Liver (tissue), 8 donors: ENCODE measurements at regions not wholly inside any gene's neighbourhood (a gene's known extent, or its start where the extent isn't known, plus 50 kb on each side); places are given as distances from the start of the nearest gene placed in this dataset.
"Not testable (repeated sequence)": the region's sequence is repeated elsewhere in the genome, so short reads cannot be mapped to it uniquely, and the experiment has no call there.

Source experiments
- DNase-seq: peaks from one replicate; pipeline ENCODE4 v3.0.0-alpha.2; 2017; ENCODE audit warnings: low spot score
- H3K27ac ChIP-seq, 2 donors: one replicate each; pipeline ENCODE4 v1.7.0; 2013; ENCODE audit warnings: inconsistent platforms in 2 of 2, low read length in 2 of 2, control low read depth in 1 of 2, low read depth in 1 of 2, mild to moderate bottlenecking in 1 of 2
- H3K27me3 ChIP-seq, 4 donors: one replicate each; pipeline versions ENCODE4 v1.6.1 to v1.7.0; 2013; ENCODE audit warnings: low read length in 3 of 4, inconsistent platforms in 1 of 4, mild to moderate bottlenecking in 1 of 4, moderate library complexity in 1 of 4; ENCODE audit not compliant: control insufficient read depth in 4 of 4, insufficient read depth in 4 of 4
- H3K36me3 ChIP-seq, 4 donors: one replicate each; pipeline versions ENCODE4 v1.6.1 to v1.7.0; 2013; ENCODE audit warnings: low read length in 3 of 4, mild to moderate bottlenecking in 3 of 4, low read depth in 1 of 4, moderate library complexity in 1 of 4; ENCODE audit not compliant: control insufficient read depth in 4 of 4, insufficient read depth in 3 of 4
- H3K4me1 ChIP-seq, 4 donors: one replicate each; pipeline versions ENCODE4 v1.6.1 to v1.7.0; 2013; ENCODE audit warnings: low read length in 3 of 4, mild to moderate bottlenecking in 3 of 4, moderate library complexity in 1 of 4; ENCODE audit not compliant: control insufficient read depth in 4 of 4, insufficient read depth in 4 of 4
- H3K4me3 ChIP-seq, 3 donors: one replicate each; pipeline versions ENCODE4 v1.6.1 to v1.7.0; 2013; ENCODE audit warnings: low read length in 3 of 3, control low read depth in 1 of 3, low read depth in 1 of 3, mild to moderate bottlenecking in 1 of 3
- H3K9ac ChIP-seq, 2 donors: one replicate each; pipeline ENCODE4 v1.7.0; 2013; ENCODE audit warnings: low read length in 2 of 2, mild to moderate bottlenecking in 2 of 2, moderate library complexity in 2 of 2, control low read depth in 1 of 2, low read depth in 1 of 2
- H3K9me3 ChIP-seq, 4 donors: one replicate each; pipeline versions ENCODE4 v1.6.1 to v1.7.0; 2013; ENCODE audit warnings: low read length in 3 of 4; ENCODE audit not compliant: control insufficient read depth in 4 of 4
- ATF3 ChIP-seq: IDR thresholded peaks from 2 replicates; pipeline ENCODE4 v1.6.1; 2016; ENCODE audit warnings: antibody characterized with exemption
- CTCF ChIP-seq: fragments of 150-350 bp; IDR thresholded peaks from 2 replicates; pipeline ENCODE4 v1.5.1; 2017; ENCODE audit warnings: improper control_type of control experiment, low read depth, low read length; ENCODE audit not compliant: missing input control
- EGR1 ChIP-seq, 2 donors: IDR thresholded peaks; 2 replicates each; pipeline ENCODE4 v1.6.1; 2016 to 2018; ENCODE audit warnings: antibody characterized with exemption in 2 of 2, low read depth in 2 of 2
- FOXA2 ChIP-seq: IDR thresholded peaks from 2 replicates; pipeline ENCODE4 v1.6.1; 2016; ENCODE audit warnings: antibody characterized with exemption
- HNF4A ChIP-seq, 2 donors: conservative IDR thresholded peaks; 2 replicates each; pipeline ENCODE4 v1.6.1; 2016; ENCODE audit warnings: antibody characterized with exemption in 2 of 2, mild to moderate bottlenecking in 2 of 2
- HNF4G ChIP-seq: IDR thresholded peaks from 2 replicates; pipeline ENCODE4 v1.6.1; 2016; ENCODE audit warnings: antibody characterized with exemption
- JUND ChIP-seq, 2 donors: IDR thresholded peaks; 2 replicates each; pipeline ENCODE4 v1.6.1; 2016; ENCODE audit warnings: antibody characterized with exemption in 2 of 2
- MAX ChIP-seq: IDR thresholded peaks from 2 replicates; pipeline ENCODE4 v1.6.1; 2016; ENCODE audit warnings: antibody characterized with exemption
- NR2F2 ChIP-seq: IDR thresholded peaks from 2 replicates; pipeline ENCODE4 v1.6.1; 2016; ENCODE audit warnings: antibody characterized with exemption
- RAD21 ChIP-seq, 2 donors: IDR thresholded peaks; 2 replicates each; pipeline ENCODE4 v1.6.1; 2016; ENCODE audit warnings: antibody characterized with exemption in 2 of 2, mild to moderate bottlenecking in 2 of 2
- RXRA ChIP-seq, 2 donors: IDR thresholded peaks; 2 replicates each; pipeline ENCODE4 v1.6.1; 2017 to 2018; ENCODE audit warnings: antibody characterized with exemption in 2 of 2, mild to moderate bottlenecking in 1 of 2
- TAF1 ChIP-seq: conservative IDR thresholded peaks from 2 replicates; pipeline ENCODE4 v1.6.1; 2016; ENCODE audit warnings: antibody characterized with exemption, mild to moderate bottlenecking
- YY1 ChIP-seq: IDR thresholded peaks from 2 replicates; pipeline ENCODE4 v1.6.1; 2016; ENCODE audit warnings: antibody characterized with exemption, mild to moderate bottlenecking
- ZBTB33 ChIP-seq: IDR thresholded peaks from 2 replicates; pipeline ENCODE4 v1.6.1; 2016; ENCODE audit warnings: antibody characterized with exemption
- WGBS: extraction: QIAGEN DNeasy Blood & Tissue Kit; methylation state at CpG from one replicate; pipeline ENCODE4 v1.1.7; 2013; 5-methylcytosine and 5-hydroxymethylcytosine counted together
- donor health status: healthy.
- donor health status: healthy.
- donor health status: healthy.
- donor health status: healthy.
- donor health status: healthy.

- Histone ChIP-seq H3K36me3 (no peaks in the 10 kb centered on the region), H3K4me3 (no peak overlapping the region), H3K27ac (no peak overlapping the region), H3K4me1 (peaks cover 0 to 7% (median 1%) of the 10 kb centered on the region in 4 donors), H3K9ac (no peak overlapping the region), H3K9me3 (peaks cover 0 to 4% (median 1%) of the 10 kb centered on the region in 4 donors), H3K27me3 (no peaks in the 10 kb centered on the region)
- TF ChIP-seq CTCF = no peak
- TF ChIP-seq ZBTB33 = no peak
- no peak for TF ChIP-seq ATF3
- 92% methylated on average over 5 of the region's 5 CpGs for WGBS
- DNase-seq = no peak
Observed at GRCh38 chrX:19243431-19243830, 100.3 kb upstream of the PDHA1 start.

- not testable (repeated sequence) for H3K4me1 ChIP-seq, H3K9ac ChIP-seq, DNase-seq, H3K27me3 ChIP-seq, H3K36me3 ChIP-seq, H3K9me3 ChIP-seq, H3K27ac ChIP-seq, H3K4me3 ChIP-seq
- WGBS = 85% methylated on average over 6 of the region's 6 CpGs
Observed at GRCh38 chrX:19244921-19245320, 98.8 kb upstream of the PDHA1 start.

GRCh38 chrX:19245711-19246269 is 97.9 kb upstream of the PDHA1 start:
- H3K4me1 ChIP-seq = peaks cover 0 to 7% (median 1%) of the 10 kb centered on the region in 4 donors
- no peak overlapping the region for H3K4me3 ChIP-seq
- 27% methylated on average over 4 of the region's 4 CpGs for WGBS
- peaks cover 0 to under 1% (median 0%) of the 10 kb centered on the region in 4 donors for H3K9me3 ChIP-seq
- no peak overlapping the region for H3K9ac ChIP-seq
- no peak for DNase-seq
- no peaks in the 10 kb centered on the region for H3K36me3 ChIP-seq
- no peak overlapping the region for H3K27ac ChIP-seq
- no peaks in the 10 kb centered on the region for H3K27me3 ChIP-seq
- TF ChIP-seq JUND (IDR thresholded peaks at IDR 0.05) = peak; percentile 14 to 21
- TF ChIP-seq TAF1 = no peak
- TF ChIP-seq CTCF = no peak
- TF ChIP-seq HNF4A (conservative IDR thresholded peaks at IDR 0.05) = peak; percentile 65 to 68
- TF ChIP-seq NR2F2 = no peak
- TF ChIP-seq EGR1 (IDR thresholded peaks at IDR 0.05; ENCODE audit: low read depth in 2 of 2) = no peak
- no peak for TF ChIP-seq HNF4G
- peak in 1 of 2 donors; percentile 37 for TF ChIP-seq RXRA (IDR thresholded peaks at IDR 0.05)
- TF ChIP-seq RAD21 (IDR thresholded peaks at IDR 0.05) = no peak
- no peak for TF ChIP-seq YY1
- peak; percentile 85 for TF ChIP-seq FOXA2
- no peak for TF ChIP-seq ZBTB33
- no peak for TF ChIP-seq MAX
- TF ChIP-seq ATF3 = no peak
